Bronchial epithelial cell (primary cell): ENCODE measurements at regions not wholly inside any gene's neighbourhood (a gene's known extent, or its start where the extent isn't known, plus 50 kb on each side); places are given as distances from the start of the nearest gene placed in this dataset.

Experiments
- DNase-seq: peaks from one replicate; pipeline ENCODE4 v3.0.0-alpha.2; 2010; ENCODE audit warnings: low read depth
- FAIRE-seq: peaks from 2 replicates; lab custom pipeline; 2011; peaks lifted over from hg19 to GRCh38; lab: Jason Lieb, UNC
- H3K27me3 ChIP-seq: 2 replicates; pipeline ENCODE4 v1.5.1; 2011; ENCODE audit warnings: low read length; ENCODE audit not compliant: control insufficient read depth, insufficient read depth
- H3K36me3 ChIP-seq: 2 replicates; pipeline ENCODE4 v1.5.1; 2011; ENCODE audit warnings: low read length; ENCODE audit not compliant: control insufficient read depth, insufficient read depth
- H3K4me3 ChIP-seq: 2 replicates; pipeline ENCODE4 v1.5.1; 2011; ENCODE audit warnings: mild to moderate bottlenecking, low read depth, low read length, control low read depth
- TF ChIP-seq, protein P1 (sequence below): IDR thresholded peaks from 2 replicates; pipeline ENCODE4 v1.5.1; 2011; ENCODE audit warnings: mild to moderate bottlenecking, moderate library complexity, low read length, control low read depth, inconsistent platforms; ENCODE audit not compliant: insufficient read depth, severe bottlenecking

GRCh38 chr5:24817966-24818365 lies 173.2 kb upstream of the CDH10 start:
- Histone ChIP-seq H3K27me3 (no peaks in the 10 kb centered on the region), H3K36me3 (no peaks in the 10 kb centered on the region), H3K4me3 (no peak overlapping the region)
- no peak for DNase-seq
- TF ChIP-seq, protein P1, sequence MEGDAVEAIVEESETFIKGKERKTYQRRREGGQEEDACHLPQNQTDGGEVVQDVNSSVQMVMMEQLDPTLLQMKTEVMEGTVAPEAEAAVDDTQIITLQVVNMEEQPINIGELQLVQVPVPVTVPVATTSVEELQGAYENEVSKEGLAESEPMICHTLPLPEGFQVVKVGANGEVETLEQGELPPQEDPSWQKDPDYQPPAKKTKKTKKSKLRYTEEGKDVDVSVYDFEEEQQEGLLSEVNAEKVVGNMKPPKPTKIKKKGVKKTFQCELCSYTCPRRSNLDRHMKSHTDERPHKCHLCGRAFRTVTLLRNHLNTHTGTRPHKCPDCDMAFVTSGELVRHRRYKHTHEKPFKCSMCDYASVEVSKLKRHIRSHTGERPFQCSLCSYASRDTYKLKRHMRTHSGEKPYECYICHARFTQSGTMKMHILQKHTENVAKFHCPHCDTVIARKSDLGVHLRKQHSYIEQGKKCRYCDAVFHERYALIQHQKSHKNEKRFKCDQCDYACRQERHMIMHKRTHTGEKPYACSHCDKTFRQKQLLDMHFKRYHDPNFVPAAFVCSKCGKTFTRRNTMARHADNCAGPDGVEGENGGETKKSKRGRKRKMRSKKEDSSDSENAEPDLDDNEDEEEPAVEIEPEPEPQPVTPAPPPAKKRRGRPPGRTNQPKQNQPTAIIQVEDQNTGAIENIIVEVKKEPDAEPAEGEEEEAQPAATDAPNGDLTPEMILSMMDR = no peak
- no peak for FAIRE-seq

- Histone ChIP-seq H3K27me3 (no peaks in the 10 kb centered on the region), H3K36me3 (no peaks in the 10 kb centered on the region), H3K4me3 (no peak overlapping the region)
- FAIRE-seq (no peak), DNase-seq (no peak)
- TF ChIP-seq, protein P1 = no peak
Measured at GRCh38 chr5:24816206-24816605, 171.4 kb upstream of the CDH10 start.

DNA sequence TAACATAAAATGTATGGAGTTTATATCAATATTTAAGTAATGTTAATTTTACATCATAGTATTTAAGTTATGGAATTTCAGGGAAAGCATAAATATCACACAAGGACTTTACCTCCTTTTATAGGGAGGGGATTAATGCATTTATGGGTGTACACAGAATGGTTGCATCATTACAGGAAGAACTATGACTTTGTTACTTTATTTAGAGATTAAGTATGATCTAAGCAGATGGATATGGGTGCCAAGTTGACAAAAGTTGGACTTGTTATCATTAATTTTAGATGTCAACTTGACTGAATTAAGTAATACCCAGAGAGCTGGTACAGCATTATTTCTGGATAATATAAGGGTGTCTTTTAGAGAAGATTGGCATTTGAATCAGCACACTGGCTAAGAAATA lies 160.5 kb upstream of the CDH10 start:
- TF ChIP-seq, protein P1 = no peak
- DNase-seq (no peak), FAIRE-seq (no peak)
- H3K4me3 ChIP-seq = no peak overlapping the region
- H3K36me3 ChIP-seq = no peaks in the 10 kb centered on the region
- no peaks in the 10 kb centered on the region for H3K27me3 ChIP-seq

DNA sequence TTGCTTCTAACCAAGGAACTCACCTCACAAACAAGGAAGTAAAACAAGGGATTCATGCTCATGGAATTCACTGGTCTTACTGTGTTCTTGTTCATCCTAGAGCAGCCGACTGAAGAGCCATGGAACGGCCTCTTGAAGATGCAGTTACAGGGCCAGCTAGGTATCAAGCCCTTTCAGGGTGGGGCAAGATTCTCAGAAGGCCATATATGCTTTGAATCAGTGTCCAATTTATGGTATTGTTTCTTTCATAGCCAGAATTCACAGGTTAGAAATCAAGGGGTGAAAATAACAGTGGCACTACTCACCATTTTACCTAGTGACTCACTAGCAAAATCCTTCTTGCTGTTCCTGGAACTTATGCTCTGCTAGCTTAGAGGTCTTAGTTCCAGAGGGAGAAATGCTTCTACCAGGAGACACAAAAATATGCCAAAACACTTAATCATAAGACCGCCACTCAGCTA lies 159.5 kb upstream of the CDH10 start:
- Histone ChIP-seq H3K27me3 (no peaks in the 10 kb centered on the region), H3K36me3 (no peaks in the 10 kb centered on the region), H3K4me3 (no peak overlapping the region)
- DNase-seq (peak; percentile 2), FAIRE-seq (no peak)
- TF ChIP-seq, protein P1 = no peak

DNA sequence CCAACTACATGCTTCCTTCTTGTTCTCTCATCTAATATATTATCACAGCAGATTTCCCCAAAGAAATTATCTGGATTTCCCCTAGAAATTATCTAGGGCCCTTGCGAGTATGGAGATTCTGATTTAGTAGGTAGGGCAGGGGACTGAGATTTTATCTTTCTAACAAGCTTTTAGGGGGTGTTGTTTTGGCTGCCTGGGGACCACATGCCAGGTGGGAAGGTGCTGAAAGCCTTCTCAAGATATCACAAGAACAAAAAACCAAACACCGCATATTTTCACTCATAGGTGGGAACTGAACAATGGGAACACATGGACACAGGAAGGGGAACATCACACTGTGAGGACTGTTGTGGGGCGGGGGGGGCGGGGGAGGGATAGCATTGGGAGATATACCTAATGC lies 146.5 kb upstream of the CDH10 start:
- TF ChIP-seq, protein P1 = no peak
- Histone ChIP-seq H3K36me3 (no peaks in the 10 kb centered on the region), H3K4me3 (no peak overlapping the region), H3K27me3 (no peaks in the 10 kb centered on the region)
- no peak for DNase-seq
- no peak for FAIRE-seq

DNA sequence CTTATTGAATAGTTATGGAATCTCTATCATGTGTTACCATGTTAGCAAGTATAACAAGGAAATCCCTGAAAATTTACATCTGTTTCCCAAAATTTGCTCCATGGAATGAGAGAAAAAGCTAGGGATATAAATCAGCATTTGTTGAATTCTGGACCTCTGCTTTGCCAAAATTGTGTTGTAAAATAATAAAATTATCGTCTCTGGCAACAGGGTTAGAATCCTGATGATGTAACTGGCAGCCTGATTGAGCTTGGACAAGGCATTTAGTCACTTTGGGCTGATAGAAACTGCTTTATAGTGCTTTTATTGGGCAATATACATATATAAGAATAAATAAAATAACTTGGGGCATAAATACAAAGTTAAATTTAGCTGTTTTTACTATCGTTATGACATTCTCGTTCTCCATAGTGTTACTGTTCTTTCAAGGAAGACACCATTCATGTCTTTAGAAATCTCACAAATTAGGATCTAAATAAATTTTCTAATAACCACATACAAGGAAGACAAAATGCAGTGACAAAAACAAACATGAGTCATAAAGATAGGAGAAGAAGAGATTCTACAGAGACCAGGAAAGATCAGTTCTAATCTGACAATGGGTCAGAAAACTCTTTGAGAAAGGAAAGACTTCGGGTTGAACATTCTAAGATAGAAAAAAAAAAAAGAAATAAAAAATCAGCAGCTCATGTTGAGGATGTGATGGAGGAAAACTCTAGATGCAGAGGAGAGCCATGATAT lies 145.0 kb upstream of the CDH10 start:
- no peak for FAIRE-seq
- TF ChIP-seq, protein P1 = no peak
- Histone ChIP-seq H3K27me3 (no peaks in the 10 kb centered on the region), H3K36me3 (no peaks in the 10 kb centered on the region), H3K4me3 (no peak overlapping the region)
- no peak for DNase-seq
